H1 (cell line): ENCODE measurements at regions not wholly inside any gene's neighbourhood (a gene's known extent, or its start where the extent isn't known, plus 50 kb on each side); places are given as distances from the start of the nearest gene placed in this dataset.

Source experiments
- CTCF ChIA-PET: fragments of 300-600 bp; sonication (Branson Sonifier 250); formaldehyde crosslinking; loops from one replicate; lab custom pipeline; 2021; ENCODE audit not compliant: partially characterized antibody; lab: Charles Lee
- POLR2A ChIA-PET: fragments of 300-600 bp; sonication (Branson Sonifier 250); formaldehyde crosslinking; loops from one replicate; lab custom pipeline; 2021; ENCODE audit warnings: inconsistent platforms; ENCODE audit not compliant: partially characterized antibody; lab: Charles Lee
- DNase-seq, 2 experiments: peaks; one replicate each; pipeline versions ENCODE4 v3.0.0 to v3.0.0-alpha.2; 2010 to 2022; ENCODE audit warnings: low spot score in 2 of 2, low read depth in 1 of 2, mixed read lengths in 1 of 2
- FAIRE-seq: peaks from 2 replicates; lab custom pipeline; 2011; peaks lifted over from hg19 to GRCh38; lab: Jason Lieb, UNC
- H2AFZ ChIP-seq: 2 replicates; pipeline ENCODE4 v1.8.1; 2012; ENCODE audit warnings: low read length, inconsistent platforms
- H2AK5ac ChIP-seq: 2 replicates; pipeline ENCODE4 v1.6.1; 2013; ENCODE audit warnings: low read depth, low read length
- H2BK120ac ChIP-seq: replicated peaks from 2 replicates; pipeline ENCODE3; 2013; ENCODE audit warnings: low read depth, low read length, inconsistent platforms
- H2BK12ac ChIP-seq: 2 replicates; pipeline ENCODE4 v1.6.1; 2013; ENCODE audit warnings: low read depth, low read length
- H2BK15ac ChIP-seq: 2 replicates; pipeline ENCODE4 v1.6.1; 2013; ENCODE audit warnings: low read length
- H2BK20ac ChIP-seq: 2 replicates; pipeline ENCODE4 v1.6.1; 2013; ENCODE audit warnings: low read length
- H2BK5ac ChIP-seq: 2 replicates; pipeline ENCODE4 v1.6.1; 2013; ENCODE audit warnings: low read depth, low read length
- H3K14ac ChIP-seq: 2 replicates; pipeline ENCODE4 v1.6.1; 2013; ENCODE audit warnings: inconsistent platforms; ENCODE audit not compliant: insufficient read length
- H3K18ac ChIP-seq: 2 replicates; pipeline ENCODE4 v1.6.1; 2013; ENCODE audit warnings: low read length; ENCODE audit errors: extremely low read depth
- H3K23ac ChIP-seq: 2 replicates; pipeline ENCODE4 v1.6.1; 2013; ENCODE audit warnings: inconsistent platforms; ENCODE audit not compliant: insufficient read length
- H3K23me2 ChIP-seq: 2 replicates; pipeline ENCODE4 v1.6.1; 2013; ENCODE audit warnings: low read depth, low read length
- H3K27ac ChIP-seq: 2 replicates; pipeline ENCODE4 v1.6.1; 2011; ENCODE audit warnings: low read depth, low read length, inconsistent platforms
- H3K27me3 ChIP-seq, 4 experiments: replicated peaks in 1 of 4; 1 replicate in 1 of 4; 2 replicates in 3 of 4; pipeline versions ENCODE4 v1.6.1 to v1.8.1; 2011 to 2013; ENCODE audit warnings: low read length in 3 of 4, mild to moderate bottlenecking in 3 of 4, inconsistent platforms in 2 of 4, mixed read lengths in 2 of 4, moderate library complexity in 1 of 4; ENCODE audit not compliant: control insufficient read depth in 3 of 4, insufficient read depth in 3 of 4; ENCODE audit errors: extremely low read depth in 1 of 4
- H3K36me3 ChIP-seq, 4 experiments: 2 replicates each; pipeline versions ENCODE4 v1.6.1 to v1.8.1; 2011 to 2013; ENCODE audit warnings: mild to moderate bottlenecking in 4 of 4, low read length in 3 of 4, moderate library complexity in 2 of 4, control low read depth in 1 of 4, inconsistent platforms in 1 of 4; ENCODE audit not compliant: insufficient read depth in 4 of 4, control insufficient read depth in 2 of 4
- H3K4ac ChIP-seq: replicated peaks from 2 replicates; pipeline ENCODE3; 2013; ENCODE audit warnings: low read length, low read depth, mixed read lengths, inconsistent platforms; ENCODE audit not compliant: insufficient read length
- H3K4me1 ChIP-seq, 4 experiments: replicated peaks in 1 of 4; 1 replicate in 1 of 4; 2 replicates in 3 of 4; pipeline versions ENCODE4 v1.6.1 to v1.8.1; 2011 to 2013; ENCODE audit warnings: low read length in 3 of 4, inconsistent platforms in 2 of 4, mixed read lengths in 1 of 4; ENCODE audit not compliant: insufficient read depth in 4 of 4, control insufficient read depth in 3 of 4
- H3K4me2 ChIP-seq, 2 experiments: 2 replicates each; pipeline versions ENCODE4 v1.6.1 to v1.8.1; 2011 to 2013; ENCODE audit warnings: low read depth in 2 of 2, low read length in 2 of 2, control low read depth in 1 of 2, inconsistent platforms in 1 of 2, mild to moderate bottlenecking in 1 of 2; ENCODE audit not compliant: insufficient read depth in 1 of 2
- H3K4me3 ChIP-seq, 4 experiments: fragments of 200-600, 300-600 bp in 1 of 4; sonication (generic), shearing (Covaris generic), sonication (Bioruptor Twin) in 1 of 4; 2 replicates each; pipeline versions ENCODE4 v1.5.1 to v1.8.1; 2011 to 2016; ENCODE audit warnings: low read length in 4 of 4, low read depth in 3 of 4, control low read depth in 2 of 4, inconsistent platforms in 2 of 4, mild to moderate bottlenecking in 2 of 4, mixed read lengths in 1 of 4, moderate library complexity in 1 of 4; ENCODE audit not compliant: insufficient read depth in 2 of 4; ENCODE audit errors: extremely low read depth in 1 of 4
- H3K56ac ChIP-seq: replicated peaks from 2 replicates; pipeline ENCODE3; 2013; ENCODE audit warnings: low read depth, mild to moderate bottlenecking, mixed read lengths, low read length, inconsistent platforms; ENCODE audit not compliant: insufficient read length
- H3K79me1 ChIP-seq: 2 replicates; pipeline ENCODE4 v1.6.1; 2013; ENCODE audit warnings: low read depth, low read length, control low read depth
- H3K79me2 ChIP-seq, 2 experiments: 2 replicates each; pipeline versions ENCODE4 v1.6.1 to v1.8.1; 2012 to 2013; ENCODE audit warnings: low read length in 2 of 2, mild to moderate bottlenecking in 2 of 2, inconsistent platforms in 1 of 2; ENCODE audit not compliant: insufficient read depth in 2 of 2, control insufficient read depth in 1 of 2
- H3K9ac ChIP-seq, 4 experiments: replicated peaks in 1 of 4; 1 replicate in 1 of 4; 2 replicates in 3 of 4; pipeline versions ENCODE4 v1.6.1 to v1.8.1; 2011 to 2013; ENCODE audit warnings: low read depth in 3 of 4, low read length in 3 of 4, control low read depth in 2 of 4, mild to moderate bottlenecking in 2 of 4, moderate library complexity in 2 of 4, inconsistent platforms in 1 of 4; ENCODE audit errors: extremely low read depth in 1 of 4
- H3K9me3 ChIP-seq, 2 experiments: 2 replicates each; pipeline versions ENCODE4 v1.6.1 to v1.8.1; 2012 to 2013; ENCODE audit warnings: mild to moderate bottlenecking in 2 of 2, moderate library complexity in 2 of 2, control low read depth in 1 of 2, inconsistent platforms in 1 of 2, low read depth in 1 of 2, low read length in 1 of 2, mixed read lengths in 1 of 2; ENCODE audit not compliant: insufficient read depth in 2 of 2
- H4K20me1 ChIP-seq, 2 experiments: replicated peaks in 1 of 2; 2 replicates each; pipeline versions ENCODE3 to v1.8.1; 2011 to 2013; ENCODE audit warnings: inconsistent platforms in 2 of 2, low read length in 2 of 2, mild to moderate bottlenecking in 1 of 2; ENCODE audit not compliant: insufficient read depth in 2 of 2, control insufficient read depth in 1 of 2
- H4K5ac ChIP-seq: 2 replicates; pipeline ENCODE4 v1.6.1; 2013; ENCODE audit warnings: low read length, low read depth, mixed read lengths, inconsistent platforms; ENCODE audit not compliant: insufficient read length
- H4K8ac ChIP-seq: 2 replicates; pipeline ENCODE4 v1.8.0; 2013; ENCODE audit warnings: mild to moderate bottlenecking, moderate library complexity, low read length, inconsistent platforms; ENCODE audit not compliant: insufficient read depth; ENCODE audit errors: extremely low read depth
- H4K91ac ChIP-seq: replicated peaks from 2 replicates; pipeline ENCODE3; 2013; ENCODE audit warnings: low read length, mixed read lengths, inconsistent platforms; ENCODE audit not compliant: insufficient read length
- ASH2L ChIP-seq: fragments of 200-600, 300-600 bp; sonication (generic); IDR thresholded peaks from one replicate; pipeline ENCODE4 v1.7.1; 2017; ENCODE audit warnings: low read length
- BACH1 ChIP-seq: IDR thresholded peaks from 2 replicates; pipeline ENCODE4 v1.6.1; 2012; ENCODE audit warnings: low read length, improper control_type of control experiment
- BRCA1 ChIP-seq: IDR thresholded peaks from 2 replicates; pipeline ENCODE4 v1.6.1; 2012; ENCODE audit warnings: low read depth, low read length, improper control_type of control experiment
- CHD2 ChIP-seq: IDR thresholded peaks from 2 replicates; pipeline ENCODE4 v1.6.1; 2012; ENCODE audit warnings: low read length, improper control_type of control experiment
- EGR1 ChIP-seq: IDR thresholded peaks from 2 replicates; pipeline ENCODE4 v1.6.1; 2011; ENCODE audit warnings: low read depth, low read length, borderline replicate concordance
- EZH2 ChIP-seq: fragments of 200-600 bp; sonication (generic); IDR thresholded peaks from 2 replicates; pipeline ENCODE4 v1.7.1; 2012; ENCODE audit warnings: low read depth, mild to moderate bottlenecking, moderate library complexity, low read length, inconsistent platforms; ENCODE audit not compliant: severe bottlenecking
- GTF2F1 ChIP-seq: IDR thresholded peaks from 2 replicates; pipeline ENCODE4 v1.6.1; 2012; ENCODE audit warnings: low read depth, low read length, improper control_type of control experiment, borderline replicate concordance
- MAFK ChIP-seq: IDR thresholded peaks from 2 replicates; pipeline ENCODE4 v1.6.1; 2012; ENCODE audit warnings: low read depth, mild to moderate bottlenecking, improper control_type of control experiment, low read length
- NRF1 ChIP-seq: IDR thresholded peaks from 2 replicates; pipeline ENCODE4 v1.6.1; 2011; ENCODE audit warnings: mild to moderate bottlenecking, low read depth, low read length, improper control_type of control experiment
- PHF8 ChIP-seq: fragments of 200-600 bp; sonication (generic); conservative IDR thresholded peaks from 2 replicates; pipeline ENCODE4 v1.7.1; 2012; ENCODE audit warnings: low read depth, mild to moderate bottlenecking, inconsistent platforms, low read length, moderate library complexity
- POLR2A ChIP-seq, 2 experiments: IDR thresholded peaks; 1 replicate in 1 of 2; 2 replicates in 1 of 2; pipeline ENCODE4 v1.6.1; 2011; ENCODE audit warnings: low read depth in 2 of 2, low read length in 2 of 2, mild to moderate bottlenecking in 2 of 2; ENCODE audit errors: control extremely low read depth in 1 of 2
- RFX5 ChIP-seq: IDR thresholded peaks from 2 replicates; pipeline ENCODE4 v1.6.1; 2011; ENCODE audit warnings: low read depth, low read length, improper control_type of control experiment, borderline replicate concordance
- SAP30 ChIP-seq: fragments of 300-600 bp; sonication (generic); IDR thresholded peaks from 2 replicates; pipeline ENCODE4 v1.7.1; 2012; ENCODE audit warnings: low read length, moderate library complexity, mild to moderate bottlenecking, inconsistent platforms; ENCODE audit not compliant: insufficient read depth, insufficient replicate concordance
- SP4 ChIP-seq: IDR thresholded peaks from 2 replicates; pipeline ENCODE4 v1.6.1; 2012; ENCODE audit warnings: low read length, inconsistent platforms
- TBP ChIP-seq: IDR thresholded peaks from 2 replicates; pipeline ENCODE4 v1.6.1; 2011; ENCODE audit warnings: low read depth, low read length, improper control_type of control experiment
- TCF12 ChIP-seq: IDR thresholded peaks from 2 replicates; pipeline ENCODE4 v1.6.1; 2011; ENCODE audit warnings: low read depth, mild to moderate bottlenecking, low read length
- TEAD4 ChIP-seq: IDR thresholded peaks from 2 replicates; pipeline ENCODE4 v1.6.1; 2012; ENCODE audit warnings: low read depth, low read length, inconsistent platforms, mixed read lengths
- WGBS, 2 experiments: shearing (Covaris generic) in 1 of 2; methylation state at CpG; one replicate each; pipeline versions ENCODE4 v1.1.6 to v1.1.7; 2013 to 2015; ENCODE audit warnings: low lambda C conversion rate in 2 of 2, mixed read lengths in 2 of 2, inconsistent platforms in 1 of 2, low coverage in 1 of 2, missing lambda C conversion rate in 1 of 2; ENCODE audit not compliant: insufficient replicate concordance in 2 of 2, insufficient coverage in 1 of 2, insufficient read length in 1 of 2; ENCODE audit errors: extremely low coverage in 1 of 2, missing lambda C conversion rate in 1 of 2; 5-methylcytosine and 5-hydroxymethylcytosine counted together

DNA sequence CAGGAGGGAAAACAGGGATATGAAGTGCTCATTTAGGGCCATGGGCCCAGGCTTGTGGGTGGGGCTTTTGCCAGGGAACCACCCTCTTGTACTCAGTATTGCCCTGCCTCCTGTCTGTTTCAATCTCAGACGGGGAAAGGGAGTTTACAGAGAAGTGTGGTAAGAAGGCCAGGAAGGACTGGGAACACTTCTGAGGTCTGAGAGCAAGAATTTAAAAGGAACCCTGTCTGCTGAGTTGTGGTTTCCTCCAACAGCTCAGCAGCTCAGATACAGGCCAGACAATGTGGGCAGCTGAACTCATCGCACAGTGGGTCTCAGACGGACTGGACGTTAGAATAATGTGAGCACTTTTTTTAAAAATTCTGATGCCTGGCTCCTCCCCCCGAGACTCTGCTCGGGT is 354.1 kb upstream of the ARID1B start:
- TF ChIP-seq TCF12 (no peak), EGR1 (no peak), MAFK (no peak), PHF8 (no peak), CHD2 (no peak), RFX5 (no peak), NRF1 (no peak), SAP30 (no peak), GTF2F1 (no peak), TBP (no peak), BACH1 (no peak), EZH2 (no peak), POLR2A (IDR thresholded peaks at IDR 0.05; ENCODE audit: control extremely low read depth in 1 of 2, low read depth in 2 of 2, low read length in 2 of 2) (no peak), SP4 (no peak), ASH2L (no peak), TEAD4 (no peak), BRCA1 (no peak)
- TF ChIP-seq, all 59 proteins: peak for 0
- peaks cover 0 to 9% of the 10 kb centered on the region in 2 experiments; a peak in 1 of 4 replicates for H3K9me3 ChIP-seq
- H4K20me1 ChIP-seq, result no peaks in the 10 kb centered on the region
- no peak overlapping the region for H2BK120ac ChIP-seq
- DNase-seq (no peak), FAIRE-seq (no peak)
- POLR2A ChIA-PET, result interaction anchor here (0.6 kb wide), 1 partner anchor 1105 kb away, joined by 3 read pairs; no protein-coding TSS in a partner anchor
- H4K5ac ChIP-seq, result no peak overlapping the region
- no peak overlapping the region for H2BK5ac ChIP-seq
- WGBS, 2 experiments, result 87% methylated on average over 6 of the region's 6 CpGs; no CpG with 5 or more reads in 1 of the 2 experiments
- no peak overlapping the region for H4K8ac ChIP-seq
- no peak overlapping the region for H2BK12ac ChIP-seq
- no peaks in the 10 kb centered on the region for H3K27me3 ChIP-seq
- no peak overlapping the region for H3K14ac ChIP-seq
- no peak overlapping the region for H3K4ac ChIP-seq
- H3K36me3 ChIP-seq, result no peaks in the 10 kb centered on the region; a peak in 1 of 8 replicates
- no peaks in the 10 kb centered on the region for H3K79me1 ChIP-seq
- no peak overlapping the region for H3K56ac ChIP-seq
- no peaks in the 10 kb centered on the region for H3K4me1 ChIP-seq
- H3K4me3 ChIP-seq, result no peak overlapping the region
- no peak overlapping the region for H2BK15ac ChIP-seq
- no peak overlapping the region for H4K91ac ChIP-seq
- no peak overlapping the region for H3K4me2 ChIP-seq
- no peaks in the 10 kb centered on the region for H3K79me2 ChIP-seq
- H3K23me2 ChIP-seq, result no peaks in the 10 kb centered on the region; the same call in 1 of the 2 replicates
- no peak overlapping the region for H2AFZ ChIP-seq
- H2AK5ac ChIP-seq, result no peak overlapping the region
- CTCF ChIA-PET, result interaction anchor here (0.6 to 1.0 kb wide), 3 partner anchors 12 to 894 kb away, joined by 3 to 4 read pairs (median 3); no protein-coding TSS in a partner anchor
- no peak overlapping the region for H3K27ac ChIP-seq
- H3K18ac ChIP-seq, result no peak overlapping the region
- H2BK20ac ChIP-seq, result no peak overlapping the region
- H3K23ac ChIP-seq, result no peak overlapping the region
- no peak overlapping the region for H3K9ac ChIP-seq
